C4-2B (cell line): ENCODE measurements at regions not wholly inside any gene's neighbourhood (a gene's known extent, or its start where the extent isn't known, plus 50 kb on each side); places are given as distances from the start of the nearest gene placed in this dataset.

Source experiments
- ZFX ChIP-seq: fragments of 450-650 bp; IDR thresholded peaks from 2 replicates; pipeline ENCODE4 v1.6.1; 2017
- TF ChIP-seq, protein P1 (sequence below): fragments of 450-650 bp; conservative IDR thresholded peaks from 2 replicates; pipeline ENCODE4 v1.5.1; 2017; ENCODE audit warnings: mild to moderate bottlenecking

DNA sequence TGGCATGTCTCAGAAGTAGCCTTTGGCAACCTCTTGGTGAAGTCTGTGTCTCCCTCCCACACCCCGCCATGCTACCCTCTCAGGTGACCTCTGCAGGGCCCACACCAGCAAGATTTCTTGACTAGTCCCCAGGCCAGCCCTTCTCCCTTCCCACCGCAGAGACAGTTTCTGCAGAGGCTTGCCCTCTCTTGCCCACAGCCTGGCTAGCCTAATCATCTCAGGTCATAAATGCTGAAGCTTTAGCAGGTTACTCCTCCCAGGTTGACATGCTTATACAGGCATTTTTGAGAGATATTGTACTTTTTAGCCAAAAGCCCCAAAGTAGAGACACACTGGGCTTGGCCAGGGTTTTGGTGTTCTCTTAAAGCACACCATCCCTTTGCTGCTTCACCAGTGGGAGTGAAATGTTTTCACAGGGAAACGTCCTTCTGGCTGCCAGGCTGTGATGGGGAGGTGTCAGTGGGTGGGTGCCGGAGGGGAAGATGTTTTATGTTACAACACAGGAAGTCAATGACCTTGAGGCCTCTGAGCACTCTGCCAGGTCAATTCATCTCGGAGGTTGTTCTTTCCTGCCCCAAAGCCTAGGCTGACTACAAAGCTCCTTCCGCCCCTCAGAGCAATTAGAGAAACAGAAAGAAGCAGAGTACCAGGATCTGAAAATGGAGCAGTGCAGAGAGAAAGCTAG is 58.5 kb downstream of the STYXL2 start:
- TF ChIP-seq, protein P1, sequence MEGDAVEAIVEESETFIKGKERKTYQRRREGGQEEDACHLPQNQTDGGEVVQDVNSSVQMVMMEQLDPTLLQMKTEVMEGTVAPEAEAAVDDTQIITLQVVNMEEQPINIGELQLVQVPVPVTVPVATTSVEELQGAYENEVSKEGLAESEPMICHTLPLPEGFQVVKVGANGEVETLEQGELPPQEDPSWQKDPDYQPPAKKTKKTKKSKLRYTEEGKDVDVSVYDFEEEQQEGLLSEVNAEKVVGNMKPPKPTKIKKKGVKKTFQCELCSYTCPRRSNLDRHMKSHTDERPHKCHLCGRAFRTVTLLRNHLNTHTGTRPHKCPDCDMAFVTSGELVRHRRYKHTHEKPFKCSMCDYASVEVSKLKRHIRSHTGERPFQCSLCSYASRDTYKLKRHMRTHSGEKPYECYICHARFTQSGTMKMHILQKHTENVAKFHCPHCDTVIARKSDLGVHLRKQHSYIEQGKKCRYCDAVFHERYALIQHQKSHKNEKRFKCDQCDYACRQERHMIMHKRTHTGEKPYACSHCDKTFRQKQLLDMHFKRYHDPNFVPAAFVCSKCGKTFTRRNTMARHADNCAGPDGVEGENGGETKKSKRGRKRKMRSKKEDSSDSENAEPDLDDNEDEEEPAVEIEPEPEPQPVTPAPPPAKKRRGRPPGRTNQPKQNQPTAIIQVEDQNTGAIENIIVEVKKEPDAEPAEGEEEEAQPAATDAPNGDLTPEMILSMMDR, result no peak
- TF ChIP-seq ZFX, result no peak
